ENCODE measurements at regions not wholly inside any gene's neighbourhood (a gene's known extent, or its start where the extent isn't known, plus 50 kb on each side); places are given as distances from the start of the nearest gene placed in this dataset.

- Histone ChIP-seq H3K27me3 (ENCODE audit: control insufficient read depth in 4 of 4, insufficient read depth in 4 of 4, low read length in 3 of 4) (no peaks in the 10 kb centered on the region), H3K36me3 (ENCODE audit: control insufficient read depth in 4 of 4, insufficient read depth in 3 of 4, low read depth in 1 of 4, low read length in 3 of 4) (no peaks in the 10 kb centered on the region), H3K9ac (ENCODE audit: low read depth in 1 of 2, low read length in 2 of 2) (no peak overlapping the region), H3K27ac (ENCODE audit: low read depth in 1 of 2, low read length in 2 of 2) (no peak overlapping the region), H3K4me1 (ENCODE audit: control insufficient read depth in 4 of 4, insufficient read depth in 4 of 4, low read length in 3 of 4) (no peaks in the 10 kb centered on the region), H3K4me3 (ENCODE audit: low read depth in 1 of 3, low read length in 3 of 3) (no peak overlapping the region), H3K9me3 (ENCODE audit: control insufficient read depth in 4 of 4, low read length in 3 of 4) (peaks cover 0 to 5% (median 0%) of the 10 kb centered on the region in 4 donors)
- DNase-seq (ENCODE audit: low spot score) = no peak
- TF ChIP-seq GABPA (IDR thresholded peaks at IDR 0.05 in 1 of 2, conservative IDR thresholded peaks at IDR 0.05 in 1 of 2) = no peak
Measured at GRCh38 chr13:90485436-90485835, 862.1 kb upstream of the MIR17HG start.

GRCh38 chr13:90492872-90493271, 854.6 kb upstream of the MIR17HG start:
- Histone ChIP-seq H3K9me3 (ENCODE audit: control insufficient read depth in 4 of 4, low read length in 3 of 4) (no peaks in the 10 kb centered on the region), H3K27me3 (ENCODE audit: control insufficient read depth in 4 of 4, insufficient read depth in 4 of 4, low read length in 3 of 4) (no peaks in the 10 kb centered on the region), H3K36me3 (ENCODE audit: control insufficient read depth in 4 of 4, insufficient read depth in 3 of 4, low read depth in 1 of 4, low read length in 3 of 4) (no peaks in the 10 kb centered on the region), H3K4me3 (ENCODE audit: low read depth in 1 of 3, low read length in 3 of 3) (no peak overlapping the region), H3K27ac (ENCODE audit: low read depth in 1 of 2, low read length in 2 of 2) (no peak overlapping the region), H3K9ac (ENCODE audit: low read depth in 1 of 2, low read length in 2 of 2) (no peak overlapping the region), H3K4me1 (ENCODE audit: control insufficient read depth in 4 of 4, insufficient read depth in 4 of 4, low read length in 3 of 4) (no peaks in the 10 kb centered on the region)
- TF ChIP-seq TAF1 (conservative IDR thresholded peaks at IDR 0.05) (no peak), ZBTB33 (IDR thresholded peaks at IDR 0.05) (no peak), EGR1 (IDR thresholded peaks at IDR 0.05; ENCODE audit: low read depth in 2 of 2) (no peak), HNF4G (IDR thresholded peaks at IDR 0.05) (no peak), GABPA (IDR thresholded peaks at IDR 0.05 in 1 of 2, conservative IDR thresholded peaks at IDR 0.05 in 1 of 2) (no peak), YY1 (IDR thresholded peaks at IDR 0.05) (no peak), FOXA1 (IDR thresholded peaks at IDR 0.05) (no peak), REST (IDR thresholded peaks at IDR 0.05) (no peak), HNF4A (conservative IDR thresholded peaks at IDR 0.05) (no peak), SP1 (IDR thresholded peaks at IDR 0.05) (no peak), JUND (IDR thresholded peaks at IDR 0.05) (no peak), CTCF (IDR thresholded peaks at IDR 0.05; ENCODE audit: low read depth, low read length, missing input control) (no peak), RXRA (IDR thresholded peaks at IDR 0.05) (no peak)
- WGBS = 63% methylated on average over 2 of the region's 2 CpGs
- DNase-seq (ENCODE audit: low spot score) = no peak

All from liver (tissue), 8 donors.